ENCODE measurements at regions not wholly inside any gene's neighbourhood (a gene's known extent, or its start where the extent isn't known, plus 50 kb on each side); places are given as distances from the start of the nearest gene placed in this dataset.

DNA sequence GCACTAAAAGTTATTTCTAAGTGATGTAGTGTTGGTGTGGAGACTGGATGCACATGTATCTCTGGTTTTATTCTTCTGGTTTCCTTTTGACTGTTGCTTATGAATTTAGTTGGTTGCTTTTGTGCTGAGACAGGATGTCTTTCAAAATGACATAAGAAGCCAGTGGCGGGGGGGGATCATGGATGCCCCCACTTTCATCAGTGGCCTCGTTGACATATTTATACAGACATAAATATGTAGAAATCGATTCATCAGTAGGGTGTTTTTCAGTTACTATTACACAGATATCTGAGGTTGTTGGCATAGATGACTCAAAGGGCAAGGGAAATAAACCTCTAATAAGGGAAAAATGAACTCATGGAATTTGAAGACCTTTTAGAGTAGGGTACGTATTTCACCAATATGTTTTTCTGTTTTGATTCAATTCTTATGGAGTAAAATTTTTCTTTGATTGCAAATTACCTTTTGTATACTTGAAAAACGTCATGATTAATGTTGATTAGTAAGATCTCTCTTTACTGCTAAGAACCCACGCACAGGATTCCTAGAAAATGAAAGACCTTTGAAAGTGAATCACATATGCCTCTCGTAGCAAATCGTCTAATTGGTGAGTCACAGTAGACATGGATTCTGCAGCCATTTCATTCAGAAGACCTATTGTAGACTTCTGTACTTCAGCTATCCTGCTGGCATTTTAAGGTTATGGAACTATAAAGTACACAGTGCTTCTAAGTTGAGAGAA lies 97.4 kb upstream of the RBMS3 start:
- no peaks in the 10 kb centered on the region for H3F3A ChIP-seq (replicated peaks; ENCODE audit: low read depth)
- H2AFZ ChIP-seq: no peak overlapping the region
- H3K36me3 ChIP-seq (ENCODE audit: insufficient read depth): no peaks in the 10 kb centered on the region
- H3K4me3 ChIP-seq: no peak overlapping the region
- no peak for ATAC-seq
- DNase-seq (ENCODE audit: low spot score): no peak
- no peaks in the 10 kb centered on the region for H4K20me1 ChIP-seq (replicated peaks; ENCODE audit: insufficient read depth)
- no peak for TF ChIP-seq NANOG (IDR thresholded peaks at IDR 0.05; ENCODE audit: borderline replicate concordance)
- TF ChIP-seq, protein P1, sequence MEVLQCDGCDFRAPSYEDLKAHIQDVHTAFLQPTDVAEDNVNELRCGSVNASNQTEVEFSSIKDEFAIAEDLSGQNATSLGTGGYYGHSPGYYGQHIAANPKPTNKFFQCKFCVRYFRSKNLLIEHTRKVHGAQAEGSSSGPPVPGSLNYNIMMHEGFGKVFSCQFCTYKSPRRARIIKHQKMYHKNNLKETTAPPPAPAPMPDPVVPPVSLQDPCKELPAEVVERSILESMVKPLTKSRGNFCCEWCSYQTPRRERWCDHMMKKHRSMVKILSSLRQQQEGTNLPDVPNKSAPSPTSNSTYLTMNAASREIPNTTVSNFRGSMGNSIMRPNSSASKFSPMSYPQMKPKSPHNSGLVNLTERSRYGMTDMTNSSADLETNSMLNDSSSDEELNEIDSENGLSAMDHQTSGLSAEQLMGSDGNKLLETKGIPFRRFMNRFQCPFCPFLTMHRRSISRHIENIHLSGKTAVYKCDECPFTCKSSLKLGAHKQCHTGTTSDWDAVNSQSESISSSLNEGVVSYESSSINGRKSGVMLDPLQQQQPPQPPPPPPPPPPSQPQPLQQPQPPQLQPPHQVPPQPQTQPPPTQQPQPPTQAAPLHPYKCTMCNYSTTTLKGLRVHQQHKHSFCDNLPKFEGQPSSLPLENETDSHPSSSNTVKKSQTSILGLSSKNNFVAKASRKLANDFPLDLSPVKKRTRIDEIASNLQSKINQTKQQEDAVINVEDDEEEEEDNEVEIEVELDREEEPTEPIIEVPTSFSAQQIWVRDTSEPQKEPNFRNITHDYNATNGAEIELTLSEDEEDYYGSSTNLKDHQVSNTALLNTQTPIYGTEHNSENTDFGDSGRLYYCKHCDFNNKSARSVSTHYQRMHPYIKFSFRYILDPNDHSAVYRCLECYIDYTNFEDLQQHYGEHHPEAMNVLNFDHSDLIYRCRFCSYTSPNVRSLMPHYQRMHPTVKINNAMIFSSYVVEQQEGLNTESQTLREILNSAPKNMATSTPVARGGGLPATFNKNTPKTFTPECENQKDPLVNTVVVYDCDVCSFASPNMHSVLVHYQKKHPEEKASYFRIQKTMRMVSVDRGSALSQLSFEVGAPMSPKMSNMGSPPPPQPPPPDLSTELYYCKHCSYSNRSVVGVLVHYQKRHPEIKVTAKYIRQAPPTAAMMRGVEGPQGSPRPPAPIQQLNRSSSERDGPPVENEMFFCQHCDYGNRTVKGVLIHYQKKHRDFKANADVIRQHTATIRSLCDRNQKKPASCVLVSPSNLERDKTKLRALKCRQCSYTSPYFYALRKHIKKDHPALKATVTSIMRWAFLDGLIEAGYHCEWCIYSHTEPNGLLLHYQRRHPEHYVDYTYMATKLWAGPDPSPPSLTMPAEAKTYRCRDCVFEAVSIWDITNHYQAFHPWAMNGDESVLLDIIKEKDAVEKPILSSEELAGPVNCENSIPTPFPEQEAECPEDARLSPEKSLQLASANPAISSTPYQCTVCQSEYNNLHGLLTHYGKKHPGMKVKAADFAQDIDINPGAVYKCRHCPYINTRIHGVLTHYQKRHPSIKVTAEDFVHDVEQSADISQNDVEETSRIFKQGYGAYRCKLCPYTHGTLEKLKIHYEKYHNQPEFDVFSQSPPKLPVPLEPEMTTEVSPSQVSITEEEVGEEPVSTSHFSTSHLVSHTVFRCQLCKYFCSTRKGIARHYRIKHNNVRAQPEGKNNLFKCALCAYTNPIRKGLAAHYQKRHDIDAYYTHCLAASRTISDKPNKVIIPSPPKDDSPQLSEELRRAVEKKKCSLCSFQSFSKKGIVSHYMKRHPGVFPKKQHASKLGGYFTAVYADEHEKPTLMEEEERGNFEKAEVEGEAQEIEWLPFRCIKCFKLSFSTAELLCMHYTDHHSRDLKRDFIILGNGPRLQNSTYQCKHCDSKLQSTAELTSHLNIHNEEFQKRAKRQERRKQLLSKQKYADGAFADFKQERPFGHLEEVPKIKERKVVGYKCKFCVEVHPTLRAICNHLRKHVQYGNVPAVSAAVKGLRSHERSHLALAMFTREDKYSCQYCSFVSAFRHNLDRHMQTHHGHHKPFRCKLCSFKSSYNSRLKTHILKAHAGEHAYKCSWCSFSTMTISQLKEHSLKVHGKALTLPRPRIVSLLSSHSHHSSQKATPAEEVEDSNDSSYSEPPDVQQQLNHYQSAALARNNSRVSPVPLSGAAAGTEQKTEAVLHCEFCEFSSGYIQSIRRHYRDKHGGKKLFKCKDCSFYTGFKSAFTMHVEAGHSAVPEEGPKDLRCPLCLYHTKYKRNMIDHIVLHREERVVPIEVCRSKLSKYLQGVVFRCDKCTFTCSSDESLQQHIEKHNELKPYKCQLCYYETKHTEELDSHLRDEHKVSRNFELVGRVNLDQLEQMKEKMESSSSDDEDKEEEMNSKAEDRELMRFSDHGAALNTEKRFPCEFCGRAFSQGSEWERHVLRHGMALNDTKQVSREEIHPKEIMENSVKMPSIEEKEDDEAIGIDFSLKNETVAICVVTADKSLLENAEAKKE (CRISPR knock-in tag; IDR thresholded peaks at IDR 0.05): no peak
- no peaks in the 10 kb centered on the region for H3K27me3 Mint-ChIP-seq (ENCODE audit: insufficient read depth, low read depth, poor library complexity)
- H3K4me2 ChIP-seq: no peak overlapping the region
- 0 out of 2 replicates have a peak, but pooled peaks cover 4% of the 10 kb centered on the region for H3K4me1 ChIP-seq (ENCODE audit: insufficient read depth)
- H3K9me2 ChIP-seq (ENCODE audit: insufficient read depth): peaks cover 5% of the 10 kb centered on the region; the same call in 1 of the 2 replicates
- H3K4me3 Mint-ChIP-seq: no peak overlapping the region
- H3K27me3 ChIP-seq (ENCODE audit: insufficient read depth): no peaks in the 10 kb centered on the region
- H3K27ac Mint-ChIP-seq: no peak overlapping the region
- H3K79me2 ChIP-seq (replicated peaks; ENCODE audit: insufficient read depth): no peaks in the 10 kb centered on the region
- H3K27ac ChIP-seq (ENCODE audit: low read depth): no peak overlapping the region
- no peaks in the 10 kb centered on the region for H3K36me3 Mint-ChIP-seq (ENCODE audit: low read depth)
- H3K9me3 Mint-ChIP-seq: no peaks in the 10 kb centered on the region
- H3K4me1 Mint-ChIP-seq: peaks cover 8% of the 10 kb centered on the region

- H3K9me3 Mint-ChIP-seq: no peaks in the 10 kb centered on the region
- no peak for ATAC-seq
- H3K27ac Mint-ChIP-seq: no peak overlapping the region
- no peaks in the 10 kb centered on the region for H3K79me2 ChIP-seq (replicated peaks; ENCODE audit: insufficient read depth)
- H3K27ac ChIP-seq (ENCODE audit: low read depth): no peak overlapping the region
- no peaks in the 10 kb centered on the region for H3K27me3 Mint-ChIP-seq (ENCODE audit: insufficient read depth, low read depth, poor library complexity)
- H3K9me2 ChIP-seq (ENCODE audit: insufficient read depth): no peaks in the 10 kb centered on the region; the same call in 1 of the 2 replicates
- no peak overlapping the region for H3K4me3 ChIP-seq
- no peaks in the 10 kb centered on the region for H3K4me1 Mint-ChIP-seq
- H3K4me2 ChIP-seq: no peak overlapping the region
- no peaks in the 10 kb centered on the region for H3K27me3 ChIP-seq (ENCODE audit: insufficient read depth)
- H3K4me3 Mint-ChIP-seq: no peak overlapping the region
- DNase-seq (ENCODE audit: low spot score): no peak
- no peaks in the 10 kb centered on the region for H3F3A ChIP-seq (replicated peaks; ENCODE audit: low read depth)
- no peaks in the 10 kb centered on the region for H3K4me1 ChIP-seq (ENCODE audit: insufficient read depth)
- H3K36me3 ChIP-seq (ENCODE audit: insufficient read depth): no peaks in the 10 kb centered on the region
- H3K36me3 Mint-ChIP-seq (ENCODE audit: low read depth): no peaks in the 10 kb centered on the region
- no peak overlapping the region for H2AFZ ChIP-seq
- TF ChIP-seq STAT1 (IDR thresholded peaks at IDR 0.05; ENCODE audit: unreplicated experiment) (no peak), CREB1 (CRISPR knock-in tag; IDR thresholded peaks at IDR 0.05; ENCODE audit: low read depth) (no peak), REST (IDR thresholded peaks at IDR 0.05; ENCODE audit: unreplicated experiment) (no peak)
- H4K20me1 ChIP-seq (replicated peaks; ENCODE audit: insufficient read depth): no peaks in the 10 kb centered on the region
Observed at GRCh38 chr3:29185706-29186105, 95.2 kb upstream of the RBMS3 start.
